Mesothelial cell of epicardium (in vitro differentiated cells): ENCODE measurements at regions not wholly inside any gene's neighbourhood (a gene's known extent, or its start where the extent isn't known, plus 50 kb on each side); places are given as distances from the start of the nearest gene placed in this dataset.

Experiments used
- DNase-seq, 2 experiments: peaks; one replicate each; pipeline ENCODE4 v3.0.0; 2021; ENCODE audit warnings: low spot score in 2 of 2; ENCODE audit not compliant: unreplicated experiment in 2 of 2
- H3K27ac Mint-ChIP-seq: 2 replicates; pipeline ENCODE4 v1.8.0; 2021; ENCODE audit warnings: mixed read lengths
- H3K27me3 Mint-ChIP-seq: 2 replicates; pipeline ENCODE4 v1.8.0; 2021; ENCODE audit warnings: low read depth, mixed read lengths
- H3K36me3 Mint-ChIP-seq: 2 replicates; pipeline ENCODE4 v1.8.0; 2021; ENCODE audit warnings: mixed read lengths
- H3K4me1 Mint-ChIP-seq: 2 replicates; pipeline ENCODE4 v1.8.0; 2021; ENCODE audit warnings: mixed read lengths
- H3K4me3 Mint-ChIP-seq: 2 replicates; pipeline ENCODE4 v1.8.0; 2021; ENCODE audit warnings: mild to moderate bottlenecking, moderate library complexity, mixed read lengths
- H3K9me3 Mint-ChIP-seq: 2 replicates; pipeline ENCODE4 v1.8.0; 2021; ENCODE audit warnings: mixed read lengths
- TF ChIP-seq, protein P1 (sequence below): fragments of 200-600 bp; sonication (generic); IDR thresholded peaks from one replicate; pipeline ENCODE4 v1.5.0; 2021; ENCODE audit warnings: antibody characterized with exemption; ENCODE audit not compliant: unreplicated experiment

DNA sequence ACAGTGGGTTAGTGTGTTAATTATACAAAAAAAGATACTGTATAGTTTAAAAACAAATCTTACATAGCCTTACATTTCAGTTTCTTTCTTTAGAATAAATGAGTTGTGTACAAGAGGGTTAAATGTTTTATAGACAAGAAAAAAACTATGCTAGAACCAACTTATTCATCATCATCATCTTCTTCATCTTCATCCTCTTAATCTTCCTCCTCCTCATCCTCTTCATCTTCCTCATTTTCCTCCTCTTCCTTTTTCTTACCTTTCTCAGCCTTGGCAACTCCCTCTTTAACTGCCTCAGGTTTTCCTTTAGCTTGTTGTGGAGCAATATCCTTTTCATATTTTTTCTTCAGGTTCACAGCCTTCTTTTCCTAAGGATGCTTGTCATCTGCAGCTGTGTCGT lies 53.7 kb downstream of the RPS12 start:
- Mint-ChIP-seq H3K9me3 (no peaks in the 10 kb centered on the region), H3K36me3 (no peaks in the 10 kb centered on the region), H3K4me3 (no peak overlapping the region), H3K27ac (no peak overlapping the region), H3K27me3 (peaks cover 9% of the 10 kb centered on the region), H3K4me1 (peaks cover 11% of the 10 kb centered on the region)
- TF ChIP-seq, protein P1, sequence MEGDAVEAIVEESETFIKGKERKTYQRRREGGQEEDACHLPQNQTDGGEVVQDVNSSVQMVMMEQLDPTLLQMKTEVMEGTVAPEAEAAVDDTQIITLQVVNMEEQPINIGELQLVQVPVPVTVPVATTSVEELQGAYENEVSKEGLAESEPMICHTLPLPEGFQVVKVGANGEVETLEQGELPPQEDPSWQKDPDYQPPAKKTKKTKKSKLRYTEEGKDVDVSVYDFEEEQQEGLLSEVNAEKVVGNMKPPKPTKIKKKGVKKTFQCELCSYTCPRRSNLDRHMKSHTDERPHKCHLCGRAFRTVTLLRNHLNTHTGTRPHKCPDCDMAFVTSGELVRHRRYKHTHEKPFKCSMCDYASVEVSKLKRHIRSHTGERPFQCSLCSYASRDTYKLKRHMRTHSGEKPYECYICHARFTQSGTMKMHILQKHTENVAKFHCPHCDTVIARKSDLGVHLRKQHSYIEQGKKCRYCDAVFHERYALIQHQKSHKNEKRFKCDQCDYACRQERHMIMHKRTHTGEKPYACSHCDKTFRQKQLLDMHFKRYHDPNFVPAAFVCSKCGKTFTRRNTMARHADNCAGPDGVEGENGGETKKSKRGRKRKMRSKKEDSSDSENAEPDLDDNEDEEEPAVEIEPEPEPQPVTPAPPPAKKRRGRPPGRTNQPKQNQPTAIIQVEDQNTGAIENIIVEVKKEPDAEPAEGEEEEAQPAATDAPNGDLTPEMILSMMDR = no peak
- DNase-seq = no peak

- H3K27me3 Mint-ChIP-seq = peaks cover 9% of the 10 kb centered on the region
- H3K4me1 Mint-ChIP-seq = no peaks in the 10 kb centered on the region
- TF ChIP-seq, protein P1 = no peak
- H3K36me3 Mint-ChIP-seq = peaks cover 7% of the 10 kb centered on the region
- H3K9me3 Mint-ChIP-seq = peaks cover 11% of the 10 kb centered on the region
- no peak overlapping the region for H3K4me3 Mint-ChIP-seq
- no peak for DNase-seq
- H3K27ac Mint-ChIP-seq = no peak overlapping the region
These were observed 58.6 kb downstream of the RPS12 start for GRCh38 chr6:132872923-132873322.

- Mint-ChIP-seq H3K9me3 (peaks cover 16% of the 10 kb centered on the region), H3K27ac (no peak overlapping the region), H3K4me3 (no peak overlapping the region), H3K36me3 (peaks cover 7% of the 10 kb centered on the region), H3K27me3 (no peaks in the 10 kb centered on the region), H3K4me1 (peaks cover 5% of the 10 kb centered on the region)
- no peak for DNase-seq
- TF ChIP-seq, protein P1 = no peak
These were observed 62.6 kb downstream of the RPS12 start for GRCh38 chr6:132877003-132877402.

DNA sequence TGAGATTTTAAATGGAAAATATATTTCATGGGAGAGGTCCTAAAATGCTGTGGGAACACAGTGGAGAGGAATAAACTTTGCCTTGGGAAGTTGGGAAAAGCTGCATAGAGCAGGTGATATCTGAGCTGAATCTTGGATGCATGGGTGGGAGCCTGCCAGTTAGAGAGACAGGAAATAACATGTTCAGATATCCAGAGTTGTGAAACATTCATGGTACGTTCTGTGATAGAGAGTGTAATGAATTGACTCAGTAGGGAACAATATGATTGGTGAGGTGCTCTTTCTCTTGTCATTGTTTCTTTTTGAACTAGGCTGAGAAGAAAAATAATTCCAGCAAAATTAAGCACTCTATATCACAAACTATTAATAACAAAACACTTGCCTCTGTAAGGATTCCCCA lies 72.8 kb downstream of the RPS12 start:
- H3K36me3 Mint-ChIP-seq = peaks cover 1% of the 10 kb centered on the region
- H3K9me3 Mint-ChIP-seq = peaks cover 17% of the 10 kb centered on the region
- TF ChIP-seq, protein P1 = no peak
- H3K27ac Mint-ChIP-seq = no peak overlapping the region
- no peak overlapping the region for H3K4me3 Mint-ChIP-seq
- H3K4me1 Mint-ChIP-seq = no peaks in the 10 kb centered on the region
- no peak for DNase-seq
- no peaks in the 10 kb centered on the region for H3K27me3 Mint-ChIP-seq

- Mint-ChIP-seq H3K4me1 (peaks cover 9% of the 10 kb centered on the region), H3K36me3 (peaks cover 1% of the 10 kb centered on the region), H3K27me3 (no peaks in the 10 kb centered on the region), H3K4me3 (no peak overlapping the region), H3K27ac (no peak overlapping the region), H3K9me3 (peaks cover 17% of the 10 kb centered on the region)
- TF ChIP-seq, protein P1 = no peak
- no peak for DNase-seq
These were observed 74.3 kb downstream of the RPS12 start for GRCh38 chr6:132888701-132889100.
